T-helper 2 cell treated with Interferon-gamma antibody and Interleukin-4, amounts not matched to agents 5 μg/mL and 100 μg/mL, for 36 hours (primary cell): ENCODE measurements at regions not wholly inside any gene's neighbourhood (a gene's known extent, or its start where the extent isn't known, plus 50 kb on each side); places are given as distances from the start of the nearest gene placed in this dataset.

Experiments
- DNase-seq: peaks from one replicate; pipeline ENCODE4 v3.0.0; 2021; ENCODE audit warnings: low spot score
- H3K27ac Mint-ChIP-seq: one replicate; pipeline ENCODE4 v1.8.0; 2021; ENCODE audit warnings: mild to moderate bottlenecking, mixed read lengths
- H3K27me3 Mint-ChIP-seq: one replicate; pipeline ENCODE4 v1.8.0; 2021; ENCODE audit warnings: low read depth, mixed read lengths
- H3K36me3 Mint-ChIP-seq: one replicate; pipeline ENCODE4 v1.8.0; 2021; ENCODE audit warnings: low read depth, mixed read lengths
- H3K4me1 Mint-ChIP-seq: one replicate; pipeline ENCODE4 v1.8.0; 2021; ENCODE audit warnings: low read depth, mixed read lengths
- H3K4me3 Mint-ChIP-seq: one replicate; pipeline ENCODE4 v1.8.0; 2022; ENCODE audit warnings: mild to moderate bottlenecking, moderate library complexity, mixed read lengths
- H3K9me3 Mint-ChIP-seq: one replicate; pipeline ENCODE4 v1.8.0; 2021; ENCODE audit warnings: mixed read lengths

DNA sequence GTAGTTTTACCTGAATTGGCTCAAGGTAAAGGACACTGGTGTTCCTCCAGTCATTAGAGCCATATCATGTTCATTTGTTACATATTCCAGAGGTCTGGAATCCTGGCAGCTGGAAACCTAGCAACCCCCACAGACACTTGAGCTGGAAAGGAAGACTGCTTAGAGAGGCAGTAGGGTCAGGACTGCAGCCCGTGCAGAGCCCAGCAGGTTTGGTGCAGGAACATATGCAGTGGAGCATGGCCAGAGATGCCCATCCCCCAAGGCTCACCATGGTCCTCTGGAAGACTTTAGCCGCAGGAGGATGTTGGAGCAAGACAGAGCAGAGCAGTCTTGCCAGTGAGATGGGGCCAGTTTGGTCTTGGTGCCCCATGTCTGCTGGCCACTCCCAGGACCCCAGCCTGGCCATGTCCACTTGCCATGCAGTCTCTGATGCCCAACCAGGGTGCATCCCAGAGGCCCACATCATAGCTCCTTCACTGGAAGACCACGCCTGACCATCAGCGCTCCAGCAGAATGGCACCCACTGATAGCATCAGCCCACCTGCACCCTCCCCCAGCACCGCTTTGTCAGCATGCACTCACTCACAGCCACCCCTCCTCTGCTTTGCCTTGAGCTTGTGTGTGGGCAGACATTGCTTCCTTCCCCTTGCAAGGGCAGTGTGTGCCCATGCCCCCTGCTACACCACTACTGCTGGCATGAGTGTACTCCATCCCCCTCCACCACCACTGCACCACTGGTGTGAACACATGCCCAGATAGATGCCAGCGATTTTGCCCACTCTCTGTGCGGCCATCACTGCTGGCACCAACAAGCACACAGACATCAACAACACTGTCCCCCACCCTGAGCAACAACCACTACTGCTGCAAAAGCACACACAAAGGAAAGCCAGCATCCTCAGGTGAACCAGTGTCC lies 190.3 kb upstream of the SPOCK3 start:
- Mint-ChIP-seq H3K9me3 (peaks cover 12% of the 10 kb centered on the region), H3K27ac (no peak overlapping the region), H3K4me3 (no peak overlapping the region), H3K27me3 (no peaks in the 10 kb centered on the region), H3K36me3 (no peaks in the 10 kb centered on the region), H3K4me1 (no peaks in the 10 kb centered on the region)
- no peak for DNase-seq

- DNase-seq = no peak
- no peak overlapping the region for H3K4me3 Mint-ChIP-seq
- H3K4me1 Mint-ChIP-seq = no peaks in the 10 kb centered on the region
- H3K27ac Mint-ChIP-seq = no peak overlapping the region
- H3K36me3 Mint-ChIP-seq = no peaks in the 10 kb centered on the region
- no peaks in the 10 kb centered on the region for H3K27me3 Mint-ChIP-seq
- H3K9me3 Mint-ChIP-seq = peaks cover 12% of the 10 kb centered on the region
These were observed 193.9 kb upstream of the SPOCK3 start for GRCh38 chr4:167428156-167428555.

DNA sequence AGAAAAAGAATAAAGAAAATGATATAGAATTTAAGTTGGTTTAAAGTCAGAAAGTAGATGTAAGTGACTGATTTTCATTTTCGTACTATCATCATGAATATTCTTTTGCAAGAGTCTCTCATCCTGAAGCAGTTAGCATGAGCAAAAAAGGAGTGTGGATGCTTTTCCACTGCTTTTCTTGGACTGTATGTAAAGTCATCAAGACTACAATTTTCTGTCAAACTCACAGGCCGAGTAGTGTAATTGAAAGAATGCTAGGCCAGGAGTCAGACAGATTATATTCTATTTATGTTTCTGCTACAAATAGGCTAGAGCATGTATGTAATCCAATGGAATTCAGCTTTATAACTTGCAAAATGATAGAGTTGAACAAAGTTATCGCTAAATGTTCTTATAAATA lies 197.1 kb upstream of the SPOCK3 start:
- no peak overlapping the region for H3K27ac Mint-ChIP-seq
- no peak for DNase-seq
- no peaks in the 10 kb centered on the region for H3K27me3 Mint-ChIP-seq
- no peaks in the 10 kb centered on the region for H3K9me3 Mint-ChIP-seq
- H3K4me1 Mint-ChIP-seq = no peaks in the 10 kb centered on the region
- no peak overlapping the region for H3K4me3 Mint-ChIP-seq
- H3K36me3 Mint-ChIP-seq = no peaks in the 10 kb centered on the region

GRCh38 chr4:167435786-167436185 lies 201.5 kb upstream of the SPOCK3 start:
- Mint-ChIP-seq H3K4me1 (no peaks in the 10 kb centered on the region), H3K27ac (no peak overlapping the region), H3K36me3 (no peaks in the 10 kb centered on the region), H3K27me3 (no peaks in the 10 kb centered on the region), H3K9me3 (peaks cover 3% of the 10 kb centered on the region), H3K4me3 (no peak overlapping the region)
- no peak for DNase-seq

DNA sequence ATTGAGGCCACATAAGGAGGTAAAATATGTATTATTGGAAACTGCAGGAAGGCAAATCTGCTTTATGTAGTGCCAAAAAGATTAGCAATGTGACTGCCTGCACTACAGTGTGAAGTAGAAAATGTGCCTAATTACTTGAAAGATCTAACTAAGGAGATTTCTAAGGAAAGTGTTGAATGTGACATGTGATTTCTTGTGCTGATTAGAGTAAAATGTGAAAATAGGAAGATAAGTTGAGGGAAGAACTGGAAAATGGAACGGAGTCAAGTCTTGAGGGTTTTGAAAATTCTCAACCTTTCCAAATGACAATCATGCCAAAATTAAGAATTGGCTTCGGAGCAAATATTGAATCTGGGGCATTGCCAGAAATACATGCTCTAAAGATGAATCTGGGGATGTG lies 209.5 kb upstream of the SPOCK3 start:
- no peak for DNase-seq
- no peak overlapping the region for H3K27ac Mint-ChIP-seq
- H3K9me3 Mint-ChIP-seq = no peaks in the 10 kb centered on the region
- H3K36me3 Mint-ChIP-seq = no peaks in the 10 kb centered on the region
- no peaks in the 10 kb centered on the region for H3K27me3 Mint-ChIP-seq
- H3K4me3 Mint-ChIP-seq = no peak overlapping the region
- no peaks in the 10 kb centered on the region for H3K4me1 Mint-ChIP-seq

DNA sequence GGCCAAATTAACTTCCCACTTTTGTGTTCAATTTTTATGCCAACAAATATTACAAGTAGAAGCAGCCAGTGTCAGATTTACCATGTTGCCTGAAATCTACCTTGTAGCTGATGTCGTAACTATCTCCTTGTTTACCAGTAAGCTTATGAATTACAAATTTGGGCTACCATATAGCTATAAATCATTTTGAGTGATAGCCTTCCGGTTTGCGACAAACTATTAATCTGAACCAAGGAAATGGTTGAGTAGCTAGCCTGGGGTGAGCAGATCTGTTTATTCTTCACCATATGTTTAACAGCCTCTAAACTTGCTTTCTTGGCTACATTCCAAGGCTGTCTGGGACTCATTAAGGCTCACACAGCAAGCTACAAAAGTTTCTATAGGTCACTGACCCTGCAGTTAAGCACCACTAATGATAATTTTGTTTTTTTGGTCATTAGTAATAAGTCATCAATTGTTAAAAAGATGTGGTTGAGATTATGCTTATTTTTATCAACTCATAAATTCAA lies 218.7 kb upstream of the SPOCK3 start:
- H3K4me3 Mint-ChIP-seq = no peak overlapping the region

DNA sequence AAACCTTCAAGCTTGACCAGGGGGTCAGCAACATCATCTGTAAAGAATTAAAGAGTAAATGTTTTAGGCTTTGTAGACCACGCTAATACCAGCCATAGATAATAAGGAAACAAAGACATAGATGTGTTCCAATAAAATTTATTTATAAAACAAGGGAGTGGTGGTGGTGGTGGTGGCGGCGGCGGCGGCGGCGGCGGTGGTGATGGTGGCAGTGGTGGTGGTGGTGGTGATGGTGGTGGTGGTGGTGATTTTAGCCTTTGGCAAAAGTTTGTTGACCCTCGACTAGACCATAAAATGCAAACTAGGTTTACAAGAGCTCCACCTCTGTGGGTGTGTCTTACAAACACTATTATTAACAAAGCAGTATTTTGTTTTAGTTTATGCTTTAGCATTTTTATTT lies 222.3 kb upstream of the SPOCK3 start:
- no peak overlapping the region for H3K27ac Mint-ChIP-seq
- no peaks in the 10 kb centered on the region for H3K4me1 Mint-ChIP-seq
- no peaks in the 10 kb centered on the region for H3K36me3 Mint-ChIP-seq
- H3K9me3 Mint-ChIP-seq = no peaks in the 10 kb centered on the region
- no peak overlapping the region for H3K4me3 Mint-ChIP-seq
- no peaks in the 10 kb centered on the region for H3K27me3 Mint-ChIP-seq
- DNase-seq = no peak

More for the DNA sequence above, 218.7 kb upstream of the SPOCK3 start:
- H3K36me3 Mint-ChIP-seq = no peaks in the 10 kb centered on the region
- no peak overlapping the region for H3K27ac Mint-ChIP-seq
- no peaks in the 10 kb centered on the region for H3K9me3 Mint-ChIP-seq
- H3K27me3 Mint-ChIP-seq = no peaks in the 10 kb centered on the region
- DNase-seq = no peak
- H3K4me1 Mint-ChIP-seq = no peaks in the 10 kb centered on the region

GRCh38 chr4:167469436-167469835 lies 235.1 kb upstream of the SPOCK3 start:
- H3K27ac Mint-ChIP-seq = no peak overlapping the region
- no peaks in the 10 kb centered on the region for H3K27me3 Mint-ChIP-seq
- no peak for DNase-seq
- H3K36me3 Mint-ChIP-seq = no peaks in the 10 kb centered on the region
- H3K9me3 Mint-ChIP-seq = no peaks in the 10 kb centered on the region
- no peak overlapping the region for H3K4me3 Mint-ChIP-seq
- no peaks in the 10 kb centered on the region for H3K4me1 Mint-ChIP-seq

DNA sequence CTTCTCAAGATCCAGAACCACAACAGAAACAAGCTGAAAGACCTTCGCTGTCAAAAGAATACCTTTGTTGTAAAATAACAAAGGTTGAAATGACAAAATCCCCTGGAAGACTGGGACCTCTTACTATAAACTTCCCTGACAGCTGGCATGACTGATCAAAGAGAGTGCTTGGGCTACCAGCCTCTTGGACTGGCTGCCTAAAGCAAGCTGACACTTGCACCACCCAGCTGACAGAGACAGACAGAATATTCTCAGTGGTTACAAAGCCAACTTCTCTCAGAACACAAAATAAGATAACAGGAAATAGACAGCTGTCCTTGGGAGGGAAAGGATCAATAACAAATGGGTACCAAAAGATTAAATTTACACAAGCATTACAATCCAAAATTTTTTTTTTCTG lies 241.7 kb upstream of the SPOCK3 start:
- Mint-ChIP-seq H3K9me3 (peaks cover 5% of the 10 kb centered on the region), H3K4me3 (no peak overlapping the region), H3K36me3 (no peaks in the 10 kb centered on the region), H3K4me1 (no peaks in the 10 kb centered on the region), H3K27ac (no peak overlapping the region), H3K27me3 (no peaks in the 10 kb centered on the region)
- no peak for DNase-seq

- H3K9me3 Mint-ChIP-seq = peaks cover 9% of the 10 kb centered on the region
- no peaks in the 10 kb centered on the region for H3K36me3 Mint-ChIP-seq
- no peaks in the 10 kb centered on the region for H3K4me1 Mint-ChIP-seq
- H3K27ac Mint-ChIP-seq = no peak overlapping the region
- DNase-seq = no peak
- H3K4me3 Mint-ChIP-seq = no peak overlapping the region
- H3K27me3 Mint-ChIP-seq = no peaks in the 10 kb centered on the region
These were observed 257.7 kb upstream of the SPOCK3 start for GRCh38 chr4:167492007-167492406.

DNA sequence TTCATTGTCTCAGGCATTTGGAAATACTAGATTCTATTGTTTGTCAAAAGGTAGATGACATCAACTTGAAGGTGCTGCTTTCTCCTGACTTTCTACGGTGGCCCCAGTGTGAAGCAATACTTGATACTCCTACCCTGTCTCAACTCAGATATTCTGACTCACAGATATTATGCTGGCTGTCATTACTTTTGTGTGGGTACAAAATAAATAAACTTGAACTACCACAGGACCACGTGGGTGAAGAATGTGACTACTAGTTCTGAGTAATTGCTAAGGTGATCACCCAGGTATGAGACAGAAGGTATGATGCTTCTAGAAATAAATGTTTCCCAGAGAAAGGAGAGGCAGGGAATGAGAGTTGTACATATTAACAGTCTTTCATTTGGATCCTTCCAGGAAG lies 275.3 kb upstream of the SPOCK3 start:
- Mint-ChIP-seq H3K9me3 (peaks cover 11% of the 10 kb centered on the region), H3K4me1 (no peaks in the 10 kb centered on the region), H3K4me3 (no peak overlapping the region), H3K27ac (no peak overlapping the region), H3K27me3 (no peaks in the 10 kb centered on the region), H3K36me3 (no peaks in the 10 kb centered on the region)
- DNase-seq = no peak

DNA sequence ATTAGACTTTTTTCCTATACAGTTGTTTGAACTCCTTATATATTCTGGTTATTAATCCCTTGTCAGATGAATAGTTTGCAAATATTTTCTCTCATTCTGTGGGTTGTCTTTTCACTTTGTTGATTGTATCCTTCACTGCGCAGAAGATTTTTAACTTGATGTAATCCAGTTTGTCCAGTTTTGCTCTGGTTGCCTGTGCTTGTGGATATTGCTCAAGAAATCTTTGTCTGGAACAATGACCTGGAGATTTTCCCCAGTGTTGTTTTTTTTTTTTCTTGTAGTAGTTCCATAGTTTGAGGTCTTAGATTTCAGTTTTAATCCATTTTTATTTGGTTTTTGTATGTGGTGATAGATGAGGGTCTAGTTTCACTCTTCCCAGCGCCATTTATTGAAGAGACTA lies 289.8 kb upstream of the SPOCK3 start:
- no peak overlapping the region for H3K27ac Mint-ChIP-seq
- no peaks in the 10 kb centered on the region for H3K4me1 Mint-ChIP-seq
- H3K27me3 Mint-ChIP-seq = no peaks in the 10 kb centered on the region

GRCh38 chr4:167537761-167538160 lies 303.5 kb upstream of the SPOCK3 start:
- Mint-ChIP-seq H3K9me3 (peaks cover 10% of the 10 kb centered on the region), H3K4me3 (no peak overlapping the region), H3K27me3 (no peaks in the 10 kb centered on the region), H3K27ac (no peak overlapping the region), H3K4me1 (no peaks in the 10 kb centered on the region), H3K36me3 (no peaks in the 10 kb centered on the region)
- DNase-seq = no peak

More for the DNA sequence above, 289.8 kb upstream of the SPOCK3 start:
- Mint-ChIP-seq H3K9me3 (peaks cover 19% of the 10 kb centered on the region), H3K36me3 (no peaks in the 10 kb centered on the region), H3K4me3 (no peak overlapping the region)
- no peak for DNase-seq

GRCh38 chr4:167541286-167541685 lies 307.0 kb upstream of the SPOCK3 start:
- Mint-ChIP-seq H3K4me3 (no peak overlapping the region), H3K9me3 (peaks cover 10% of the 10 kb centered on the region), H3K27me3 (no peaks in the 10 kb centered on the region), H3K36me3 (no peaks in the 10 kb centered on the region), H3K27ac (no peak overlapping the region), H3K4me1 (no peaks in the 10 kb centered on the region)
- no peak for DNase-seq

GRCh38 chr4:167544391-167544790 lies 310.1 kb upstream of the SPOCK3 start:
- H3K27ac Mint-ChIP-seq = no peak overlapping the region
- no peaks in the 10 kb centered on the region for H3K36me3 Mint-ChIP-seq
- no peak overlapping the region for H3K4me3 Mint-ChIP-seq
- peaks cover 11% of the 10 kb centered on the region for H3K9me3 Mint-ChIP-seq
- H3K27me3 Mint-ChIP-seq = no peaks in the 10 kb centered on the region
- no peaks in the 10 kb centered on the region for H3K4me1 Mint-ChIP-seq
- no peak for DNase-seq
